HS-27A (cell line): ENCODE measurements at regions not wholly inside any gene's neighbourhood (a gene's known extent, or its start where the extent isn't known, plus 50 kb on each side); places are given as distances from the start of the nearest gene placed in this dataset.

Experiments
- DNase-seq: peaks from one replicate; pipeline ENCODE4 v3.0.0-alpha.2; 2012; ENCODE audit warnings: low read depth, missing footprints

- no peak for DNase-seq
Observed at GRCh38 chr3:193991666-193992424, 144.1 kb upstream of the HES1 start.

- DNase-seq = no peak
Observed at GRCh38 chr3:193992425-193993037, 143.4 kb upstream of the HES1 start.

- no peak for DNase-seq
Observed at GRCh38 chr3:193996221-193996620, 139.7 kb upstream of the HES1 start.

- no peak for DNase-seq
Observed at GRCh38 chr3:193996641-193997089, 139.3 kb upstream of the HES1 start.

- no peak for DNase-seq
Observed at GRCh38 chr3:193997228-193998122, 138.5 kb upstream of the HES1 start.

- DNase-seq = no peak
Observed at GRCh38 chr3:193998123-193998448, 137.9 kb upstream of the HES1 start.

GRCh38 chr3:193998628-193999195 lies 137.2 kb upstream of the HES1 start:
- no peak for DNase-seq

- DNase-seq = no peak
Observed at GRCh38 chr3:194000100-194000499, 135.8 kb upstream of the HES1 start.

GRCh38 chr3:194000712-194001111 lies 135.2 kb upstream of the HES1 start:
- DNase-seq = no peak

GRCh38 chr3:194001728-194002459 lies 134.1 kb upstream of the HES1 start:
- no peak for DNase-seq

GRCh38 chr3:194003114-194004057 lies 132.6 kb upstream of the HES1 start:
- DNase-seq = peak; percentile 68

GRCh38 chr3:194005930-194006501 lies 129.9 kb upstream of the HES1 start:
- no peak for DNase-seq

- no peak for DNase-seq
Observed at GRCh38 chr3:194007592-194008337, 128.2 kb upstream of the HES1 start.

GRCh38 chr3:194009019-194009418 lies 126.9 kb upstream of the HES1 start:
- no peak for DNase-seq

GRCh38 chr3:194009892-194010533 lies 125.9 kb upstream of the HES1 start:
- DNase-seq = no peak

- no peak for DNase-seq
Observed at GRCh38 chr3:194011807-194012206, 124.1 kb upstream of the HES1 start.

- no peak for DNase-seq
Observed at GRCh38 chr3:194013928-194014327, 122.0 kb upstream of the HES1 start.

GRCh38 chr3:194014756-194015155 lies 121.2 kb upstream of the HES1 start:
- DNase-seq = no peak
